Left ventricle myocardium inferior (tissue), 1 donor: ENCODE measurements at regions not wholly inside any gene's neighbourhood (a gene's known extent, or its start where the extent isn't known, plus 50 kb on each side); places are given as distances from the start of the nearest gene placed in this dataset.
"Not testable (repeated sequence)": the region's sequence is repeated elsewhere in the genome, so short reads cannot be mapped to it uniquely, and the experiment has no call there.

Source experiments
- DNase-seq: peaks from one replicate; pipeline ENCODE4 v3.0.0-alpha.2; 2020
- H3K27ac ChIP-seq: fragments of 200-600 bp; replicated peaks from 2 replicates; pipeline ENCODE4 v1.8.0; 2021
- H3K27me3 ChIP-seq: fragments of 200-600 bp; 2 replicates; pipeline ENCODE4 v1.8.0; 2021; ENCODE audit warnings: low read depth
- H3K36me3 ChIP-seq: fragments of 200-600 bp; 2 replicates; pipeline ENCODE4 v1.8.0; 2021
- H3K4me1 ChIP-seq: fragments of 200-600 bp; 2 replicates; pipeline ENCODE4 v1.8.0; 2021
- H3K4me3 ChIP-seq: fragments of 200-600 bp; 2 replicates; pipeline ENCODE4 v1.8.0; 2021; ENCODE audit warnings: mild to moderate bottlenecking, moderate library complexity
- H3K9me3 ChIP-seq: fragments of 200-600 bp; replicated peaks from 2 replicates; pipeline ENCODE4 v1.8.0; 2021
- CTCF ChIP-seq: fragments of 200-600 bp; IDR thresholded peaks from 2 replicates; pipeline ENCODE4 v1.8.0; 2021; ENCODE audit warnings: antibody characterized with exemption, mild to moderate bottlenecking, borderline replicate concordance
- intact Hi-C: fragments of 100-400 bp; cut with micrococcal nuclease; formaldehyde crosslinking; loops from one replicate; pipeline ENCODE4 v1.11.0; 2022
- donor health status: DM: no; HTN: yes; CAD: no; lungs with severe emphysema.

- no peak for TF ChIP-seq CTCF
- H3K4me1 ChIP-seq: no peaks in the 10 kb centered on the region
These were observed 272.8 kb upstream of the POU1F1 start for GRCh38 chr3:87549208-87549607.

GRCh38 chr3:87548271-87548670, 271.9 kb upstream of the POU1F1 start:
- H3K9me3 ChIP-seq: no peaks in the 10 kb centered on the region
- H3K27me3 ChIP-seq: no peaks in the 10 kb centered on the region
- H3K27ac ChIP-seq: no peak overlapping the region
- no peak overlapping the region for H3K4me3 ChIP-seq
- intact Hi-C loops: no loop called here
- no peaks in the 10 kb centered on the region for H3K36me3 ChIP-seq
- no peak for DNase-seq
- no peaks in the 10 kb centered on the region for H3K4me1 ChIP-seq
- no peak for TF ChIP-seq CTCF

More at GRCh38 chr3:87549208-87549607, 272.8 kb upstream of the POU1F1 start:
- Histone ChIP-seq H3K9me3 (no peaks in the 10 kb centered on the region), H3K36me3 (no peaks in the 10 kb centered on the region), H3K27ac (no peak overlapping the region), H3K4me3 (no peak overlapping the region), H3K27me3 (no peaks in the 10 kb centered on the region)
- no peak for DNase-seq
- intact Hi-C loops: no loop called here

- intact Hi-C loops: no loop called here
- H3K27ac ChIP-seq: no peak overlapping the region
- no peak overlapping the region for H3K4me3 ChIP-seq
- no peak for TF ChIP-seq CTCF
- H3K4me1 ChIP-seq: no peaks in the 10 kb centered on the region
- no peaks in the 10 kb centered on the region for H3K9me3 ChIP-seq
- no peaks in the 10 kb centered on the region for H3K36me3 ChIP-seq
- DNase-seq: no peak
- H3K27me3 ChIP-seq: no peaks in the 10 kb centered on the region
These were observed 269.8 kb upstream of the POU1F1 start for GRCh38 chr3:87546216-87546615.

GRCh38 chr3:87543408-87543807, 267.0 kb upstream of the POU1F1 start:
- H3K27me3 ChIP-seq, H3K27ac ChIP-seq, intact Hi-C loops, H3K36me3 ChIP-seq, H3K9me3 ChIP-seq, DNase-seq, H3K4me1 ChIP-seq, H3K4me3 ChIP-seq: not testable (repeated sequence)

GRCh38 chr3:87541723-87542122, 265.3 kb upstream of the POU1F1 start:
- Histone ChIP-seq H3K27me3 (no peaks in the 10 kb centered on the region), H3K9me3 (no peaks in the 10 kb centered on the region), H3K36me3 (no peaks in the 10 kb centered on the region), H3K4me1 (no peaks in the 10 kb centered on the region), H3K4me3 (no peak overlapping the region), H3K27ac (no peak overlapping the region)
- DNase-seq: no peak
- no peak for TF ChIP-seq CTCF
- intact Hi-C loops: no loop called here

GRCh38 chr3:87538722-87539121, 262.3 kb upstream of the POU1F1 start:
- intact Hi-C loops, H3K27ac ChIP-seq, H3K9me3 ChIP-seq: not testable (repeated sequence)

GRCh38 chr3:87509401-87509800, 233.0 kb upstream of the POU1F1 start:
- H3K4me1 ChIP-seq: no peaks in the 10 kb centered on the region
- no peaks in the 10 kb centered on the region for H3K27me3 ChIP-seq
- TF ChIP-seq CTCF: no peak
- no peak for DNase-seq
- no peak overlapping the region for H3K27ac ChIP-seq
- H3K4me3 ChIP-seq: no peak overlapping the region
- no peaks in the 10 kb centered on the region for H3K9me3 ChIP-seq
- intact Hi-C loops: no loop called here
- H3K36me3 ChIP-seq: no peaks in the 10 kb centered on the region

More at GRCh38 chr3:87538722-87539121, 262.3 kb upstream of the POU1F1 start:
- not testable (repeated sequence) for H3K4me1 ChIP-seq, H3K4me3 ChIP-seq, H3K36me3 ChIP-seq, H3K27me3 ChIP-seq, DNase-seq
